ENCODE measurements at regions not wholly inside any gene's neighbourhood (a gene's known extent, or its start where the extent isn't known, plus 50 kb on each side); places are given as distances from the start of the nearest gene placed in this dataset.

DNA sequence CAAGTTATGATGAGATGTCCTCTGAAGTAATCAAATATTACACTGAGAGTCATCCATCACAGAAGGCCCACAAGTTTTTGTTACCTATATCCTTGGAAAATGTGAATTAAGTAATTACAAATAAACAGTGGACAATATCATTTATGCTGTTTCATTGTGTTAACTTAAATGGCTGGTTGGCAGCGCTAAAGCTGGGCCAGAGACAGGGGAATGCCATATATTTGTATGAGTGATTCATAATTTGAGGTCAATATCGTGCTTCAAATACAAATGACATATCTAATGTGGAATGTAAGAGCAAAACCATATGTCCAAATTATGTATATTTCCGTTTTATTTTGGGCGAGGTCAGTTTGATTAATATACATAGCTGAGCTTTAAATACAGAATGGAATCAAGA lies 1556.2 kb downstream of the SLITRK5 start (continued):
- no peak for TF ChIP-seq ZNF423 (tag by site-specific recombination; IDR thresholded peaks at IDR 0.05)

DNA sequence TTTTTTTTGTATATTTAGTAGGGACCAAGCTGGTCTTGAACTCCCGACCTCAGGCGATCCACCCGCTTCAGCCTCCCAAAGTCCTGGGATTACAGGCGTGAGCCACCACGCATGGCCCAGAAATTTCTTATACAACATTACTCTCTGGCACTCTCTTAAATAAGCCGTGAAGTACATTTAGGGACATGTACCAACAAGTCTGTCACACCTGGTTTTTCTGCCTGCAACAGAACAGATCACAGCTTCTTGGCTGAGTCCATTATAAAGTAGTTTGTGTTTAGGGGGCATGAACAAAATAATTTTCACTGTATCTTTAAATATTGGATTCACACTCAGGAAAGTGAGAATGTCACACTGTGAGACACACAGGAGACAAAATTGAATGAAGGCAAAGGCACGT lies 1567.3 kb downstream of the SLITRK5 start:
- TF ChIP-seq ZNF501 (tag by site-specific recombination; IDR thresholded peaks at IDR 0.05) (no peak), ZNF548 (tag by site-specific recombination; IDR thresholded peaks at IDR 0.05) (no peak), PRDM10 (tag by site-specific recombination; IDR thresholded peaks at IDR 0.05) (no peak), ZNF292 (tag by site-specific recombination; IDR thresholded peaks at IDR 0.05; ENCODE audit: borderline replicate concordance, low read depth) (no peak), ZNF560 (tag by site-specific recombination; IDR thresholded peaks at IDR 0.05; ENCODE audit: borderline replicate concordance) (no peak), ZNF670 (tag by site-specific recombination; IDR thresholded peaks at IDR 0.05; ENCODE audit: low read depth) (no peak), ZNF16 (tag by site-specific recombination; IDR thresholded peaks at IDR 0.05; ENCODE audit: low read depth) (no peak), HIC1 (tag by site-specific recombination; IDR thresholded peaks at IDR 0.05) (no peak), ZNF341 (tag by site-specific recombination; IDR thresholded peaks at IDR 0.05; ENCODE audit: low read depth) (no peak), ZSCAN30 (tag by site-specific recombination; IDR thresholded peaks at IDR 0.05) (no peak), ZBTB8A (tag by site-specific recombination; IDR thresholded peaks at IDR 0.05) (no peak), ZNF514 (tag by site-specific recombination; IDR thresholded peaks at IDR 0.05) (no peak), EGR2 (tag by site-specific recombination; IDR thresholded peaks at IDR 0.05; ENCODE audit: low read depth) (no peak), ZNF791 (tag by site-specific recombination; IDR thresholded peaks at IDR 0.05) (no peak), KLF16 (tag by site-specific recombination; IDR thresholded peaks at IDR 0.05) (no peak), ZFP3 (tag by site-specific recombination; IDR thresholded peaks at IDR 0.05; ENCODE audit: low read depth) (no peak), ZNF146 (tag by site-specific recombination; IDR thresholded peaks at IDR 0.05) (no peak), ZNF335 (tag by site-specific recombination; conservative IDR thresholded peaks at IDR 0.05) (no peak)
- Histone ChIP-seq H3K27ac (ENCODE audit: extremely low read depth, low read depth, low read length) (no peak overlapping the region), H3K36me3 (ENCODE audit: control insufficient read depth in 2 of 2, insufficient read depth in 1 of 2, low read length in 2 of 2) (no peaks in the 10 kb centered on the region), H3K9me3 (ENCODE audit: control insufficient read depth, insufficient read depth, low read depth, low read length) (no peaks in the 10 kb centered on the region), H3K4me3 (ENCODE audit: low read depth, low read length) (no peak overlapping the region), H3K4me1 (ENCODE audit: control insufficient read depth, insufficient read depth, low read length) (no peaks in the 10 kb centered on the region)
- ChIA-PET POLR2A (no interaction called here), CTCF (interaction anchor here (0.6 kb wide), 1 partner anchor 13 kb away, joined by 3 read pairs; no protein-coding TSS in a partner anchor)

Data from HEK293 (cell line).